Endothelial cell of umbilical vein (primary cell): ENCODE measurements at regions not wholly inside any gene's neighbourhood (a gene's known extent, or its start where the extent isn't known, plus 50 kb on each side); places are given as distances from the start of the nearest gene placed in this dataset.

Source experiments
- BruUV-seq: library from RNA; stranded (reverse); fragments of 400-500 nt; replicated peaks from 2 replicates; lab custom pipeline; 2021; lab: Mats Ljungman, UMichigan
- CTCF ChIA-PET: fragments of 300-600, 350-600 bp; sonication (Branson Sonifier 250); formaldehyde crosslinking; loops from one replicate; lab custom pipeline; 2021; ENCODE audit warnings: antibody characterized with exemption, inconsistent platforms; lab: Charles Lee
- POLR2A ChIA-PET: fragments of 300-600, 350-600 bp; sonication (Branson Sonifier 250); formaldehyde crosslinking; loops from one replicate; lab custom pipeline; 2021; ENCODE audit warnings: antibody characterized with exemption, inconsistent platforms; lab: Charles Lee
- DNase-seq: peaks from one replicate; pipeline ENCODE4 v3.0.0-alpha.2; 2011; ENCODE audit warnings: low read depth, low spot score
- FAIRE-seq: peaks from 2 replicates; lab custom pipeline; 2011; peaks lifted over from hg19 to GRCh38; lab: Jason Lieb, UNC
- H2AFZ ChIP-seq: 2 replicates; pipeline ENCODE4 v1.6.0; 2012; ENCODE audit warnings: low read depth, low read length, control low read depth, inconsistent platforms
- H3K27ac ChIP-seq: 2 replicates; pipeline ENCODE4 v1.5.1; 2011; ENCODE audit warnings: low read depth, mild to moderate bottlenecking, control low read depth, low read length, moderate library complexity; ENCODE audit not compliant: insufficient read depth
- H3K27me3 ChIP-seq, 2 experiments: 2 replicates each; pipeline versions ENCODE4 v1.6.0 to v1.6.1; 2011; ENCODE audit warnings: low read length in 2 of 2, mixed read lengths in 1 of 2; ENCODE audit not compliant: control insufficient read depth in 2 of 2, insufficient read depth in 2 of 2
- H3K36me3 ChIP-seq, 2 experiments: 2 replicates in 1 of 2; 3 replicates in 1 of 2; pipeline ENCODE4 v1.5.1; 2011; ENCODE audit warnings: low read length in 2 of 2, mild to moderate bottlenecking in 1 of 2, moderate library complexity in 1 of 2; ENCODE audit not compliant: control insufficient read depth in 2 of 2, insufficient read depth in 2 of 2; ENCODE audit errors: extremely low read depth in 1 of 2
- H3K4me1 ChIP-seq: 3 replicates; pipeline ENCODE4 v1.5.1; 2011; ENCODE audit warnings: mild to moderate bottlenecking, low read length; ENCODE audit not compliant: control insufficient read depth, insufficient read depth; ENCODE audit errors: extremely low read depth
- H3K4me2 ChIP-seq: 2 replicates; pipeline ENCODE4 v1.6.1; 2011; ENCODE audit warnings: low read length, control low read depth, mixed read lengths; ENCODE audit not compliant: insufficient read depth
- H3K4me3 ChIP-seq, 3 experiments: fragments of 200-600 bp in 1 of 3; sonication (generic), shearing (Covaris generic) in 1 of 3; replicated peaks in 1 of 3; 2 replicates each; pipeline ENCODE4 v1.5.1; 2011 to 2016; ENCODE audit warnings: control low read depth in 3 of 3, low read length in 3 of 3, mild to moderate bottlenecking in 2 of 3, inconsistent platforms in 1 of 3, low read depth in 1 of 3, moderate library complexity in 1 of 3; ENCODE audit not compliant: insufficient read depth in 1 of 3
- H3K79me2 ChIP-seq: 2 replicates; pipeline ENCODE4 v1.6.0; 2012; ENCODE audit warnings: low read length, inconsistent platforms; ENCODE audit not compliant: control insufficient read depth, insufficient read depth
- H3K9ac ChIP-seq: replicated peaks from 2 replicates; pipeline ENCODE3; 2011; ENCODE audit warnings: low read length, control low read depth; ENCODE audit not compliant: insufficient read depth; ENCODE audit errors: extremely low read depth
- H3K9me1 ChIP-seq: replicated peaks from 3 replicates; pipeline ENCODE4 v1.6.0; 2011; ENCODE audit warnings: mild to moderate bottlenecking, low read length; ENCODE audit not compliant: control insufficient read depth, insufficient read depth; ENCODE audit errors: extremely low read depth
- H3K9me3 ChIP-seq: replicated peaks from 2 replicates; pipeline ENCODE4 v1.5.1; 2012; ENCODE audit warnings: low read length, inconsistent platforms; ENCODE audit not compliant: control insufficient read depth, insufficient read depth
- H4K20me1 ChIP-seq: replicated peaks from 2 replicates; pipeline ENCODE3; 2011; ENCODE audit warnings: mild to moderate bottlenecking, low read length; ENCODE audit not compliant: control insufficient read depth, insufficient read depth; ENCODE audit errors: extremely low read depth
- EZH2 ChIP-seq: IDR thresholded peaks from 2 replicates; pipeline ENCODE4 v1.6.1; 2012; ENCODE audit warnings: borderline replicate concordance, low read depth, mild to moderate bottlenecking, moderate library complexity, low read length, inconsistent platforms; ENCODE audit not compliant: severe bottlenecking
- FOS ChIP-seq: IDR thresholded peaks from 2 replicates; pipeline ENCODE4 v1.6.1; 2011; ENCODE audit warnings: mild to moderate bottlenecking, low read length, moderate library complexity, borderline replicate concordance; ENCODE audit not compliant: insufficient read depth
- GATA2 ChIP-seq: IDR thresholded peaks from 2 replicates; pipeline ENCODE4 v1.7.0; 2011; ENCODE audit warnings: low read depth, mild to moderate bottlenecking, moderate library complexity, mixed read lengths, low read length; ENCODE audit not compliant: insufficient read length, insufficient read depth
- JUN ChIP-seq: IDR thresholded peaks from 2 replicates; pipeline ENCODE4 v1.6.1; 2011; ENCODE audit warnings: borderline replicate concordance, low read depth; ENCODE audit not compliant: insufficient read length, insufficient read depth
- MYC ChIP-seq: IDR thresholded peaks from one replicate; pipeline ENCODE4 v1.6.1; 2011; ENCODE audit warnings: mild to moderate bottlenecking, low read depth, low read length
- POLR2A ChIP-seq: IDR thresholded peaks from 2 replicates; pipeline ENCODE4 v1.6.1; 2012; ENCODE audit warnings: low read depth, mild to moderate bottlenecking, control low read depth, low read length
- dilution Hi-C: fragments of 300-500 bp; cut with MboI; formaldehyde crosslinking; loops from one replicate; pipeline ENCODE4 v1.15.0; 2019; ENCODE audit warnings: low sequenced_read_pairs; ENCODE audit not compliant: extremely low pct_ligation_motif_present
- intact Hi-C: fragments of 100-400 bp; cut with micrococcal nuclease; formaldehyde crosslinking; loops from one replicate; pipeline ENCODE4 v1.10.0; 2022
- TF ChIP-seq, protein P1 (sequence below): IDR thresholded peaks from 2 replicates; pipeline ENCODE4 v1.6.1; 2011; ENCODE audit not compliant: insufficient read depth, insufficient read length
- TF ChIP-seq, protein P2 (sequence below), 2 donors: IDR thresholded peaks; 1 replicate in 1 of 2; 2 replicates in 1 of 2; pipeline ENCODE4 v1.5.1; 2011; ENCODE audit warnings: low read length in 2 of 2, mild to moderate bottlenecking in 2 of 2, moderate library complexity in 2 of 2, control low read depth in 1 of 2, inconsistent platforms in 1 of 2, low read depth in 1 of 2; ENCODE audit not compliant: insufficient read depth in 1 of 2; ENCODE audit errors: extremely low read depth in 1 of 2

DNA sequence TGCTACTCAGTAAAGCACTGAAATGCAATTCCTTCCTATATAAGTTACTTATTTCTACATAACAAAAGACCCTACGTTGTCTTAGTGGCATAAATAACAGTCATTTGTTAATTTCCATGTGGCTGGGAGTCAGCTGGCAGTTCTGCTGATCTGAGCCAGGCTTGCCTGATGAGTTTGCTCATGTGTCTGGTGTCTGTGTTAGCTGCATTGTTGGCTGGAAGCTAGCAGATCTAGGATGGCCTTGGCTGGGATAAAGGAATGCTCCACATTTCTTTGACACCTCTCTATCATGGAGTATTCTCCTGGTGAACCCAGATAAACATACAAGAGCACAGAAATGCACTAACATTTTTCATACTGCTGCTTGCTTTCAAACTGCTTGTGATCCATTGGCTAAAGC is 264.4 kb upstream of the MON1B start:
- BruUV-seq: no TSS peak
- dilution Hi-C loops: no loop called here

DNA sequence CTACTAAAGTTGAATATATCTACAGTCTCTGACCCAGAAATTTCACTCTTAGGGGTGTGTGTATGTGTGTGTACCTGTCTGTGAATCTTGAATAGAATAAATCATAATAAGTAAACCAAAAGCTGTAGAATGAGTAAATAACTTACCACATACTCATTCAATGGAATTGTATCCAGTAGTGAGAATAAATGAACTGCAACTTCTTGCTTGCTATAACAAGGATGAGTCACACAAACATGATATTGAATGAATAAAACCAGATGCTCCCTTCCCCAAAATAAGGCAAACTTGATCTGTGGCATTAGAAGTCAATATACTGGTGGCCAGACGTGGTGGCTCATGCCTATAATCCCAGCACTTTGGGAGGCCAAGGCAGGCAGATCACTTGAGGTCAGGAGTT is 259.8 kb upstream of the MON1B start:
- FAIRE-seq (no peak), DNase-seq (no peak)
- Histone ChIP-seq H3K4me3 (no peak overlapping the region), H3K79me2 (no peaks in the 10 kb centered on the region), H3K4me2 (no peak overlapping the region), H3K9me3 (no peaks in the 10 kb centered on the region), H3K36me3 (no peaks in the 10 kb centered on the region), H3K27ac (no peak overlapping the region), H2AFZ (no peak overlapping the region), H3K9ac (no peak overlapping the region), H4K20me1 (no peaks in the 10 kb centered on the region), H3K27me3 (no peaks in the 10 kb centered on the region), H3K9me1 (no peaks in the 10 kb centered on the region), H3K4me1 (no peaks in the 10 kb centered on the region)
- no TSS peak for BruUV-seq
- intact Hi-C loops (no loop called here), dilution Hi-C loops (no loop called here)
- POLR2A ChIA-PET: no interaction called here
- CTCF ChIA-PET: no interaction called here
- no peak for TF ChIP-seq MYC
- TF ChIP-seq, protein P1, sequence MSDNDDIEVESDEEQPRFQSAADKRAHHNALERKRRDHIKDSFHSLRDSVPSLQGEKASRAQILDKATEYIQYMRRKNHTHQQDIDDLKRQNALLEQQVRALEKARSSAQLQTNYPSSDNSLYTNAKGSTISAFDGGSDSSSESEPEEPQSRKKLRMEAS: no peak
- no peak for TF ChIP-seq EZH2
- no peak for TF ChIP-seq JUN
- TF ChIP-seq GATA2: no peak
- TF ChIP-seq, protein P2, sequence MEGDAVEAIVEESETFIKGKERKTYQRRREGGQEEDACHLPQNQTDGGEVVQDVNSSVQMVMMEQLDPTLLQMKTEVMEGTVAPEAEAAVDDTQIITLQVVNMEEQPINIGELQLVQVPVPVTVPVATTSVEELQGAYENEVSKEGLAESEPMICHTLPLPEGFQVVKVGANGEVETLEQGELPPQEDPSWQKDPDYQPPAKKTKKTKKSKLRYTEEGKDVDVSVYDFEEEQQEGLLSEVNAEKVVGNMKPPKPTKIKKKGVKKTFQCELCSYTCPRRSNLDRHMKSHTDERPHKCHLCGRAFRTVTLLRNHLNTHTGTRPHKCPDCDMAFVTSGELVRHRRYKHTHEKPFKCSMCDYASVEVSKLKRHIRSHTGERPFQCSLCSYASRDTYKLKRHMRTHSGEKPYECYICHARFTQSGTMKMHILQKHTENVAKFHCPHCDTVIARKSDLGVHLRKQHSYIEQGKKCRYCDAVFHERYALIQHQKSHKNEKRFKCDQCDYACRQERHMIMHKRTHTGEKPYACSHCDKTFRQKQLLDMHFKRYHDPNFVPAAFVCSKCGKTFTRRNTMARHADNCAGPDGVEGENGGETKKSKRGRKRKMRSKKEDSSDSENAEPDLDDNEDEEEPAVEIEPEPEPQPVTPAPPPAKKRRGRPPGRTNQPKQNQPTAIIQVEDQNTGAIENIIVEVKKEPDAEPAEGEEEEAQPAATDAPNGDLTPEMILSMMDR (IDR thresholded peaks at IDR 0.05; ENCODE audit: extremely low read depth in 1 of 2, insufficient read depth in 1 of 2, low read depth in 1 of 2, low read length in 2 of 2): no peak

More for the DNA sequence above, 264.4 kb upstream of the MON1B start:
- Histone ChIP-seq H3K4me2 (no peak overlapping the region), H3K79me2 (no peaks in the 10 kb centered on the region), H4K20me1 (no peaks in the 10 kb centered on the region), H3K9me1 (no peaks in the 10 kb centered on the region), H3K4me1 (no peaks in the 10 kb centered on the region), H3K4me3 (no peak overlapping the region), H3K27me3 (no peaks in the 10 kb centered on the region), H3K36me3 (no peaks in the 10 kb centered on the region), H2AFZ (no peak overlapping the region), H3K27ac (no peak overlapping the region), H3K9ac (no peak overlapping the region), H3K9me3 (no peaks in the 10 kb centered on the region)
- no peak for FAIRE-seq
- TF ChIP-seq JUN (no peak), FOS (no peak), POLR2A (no peak)
- TF ChIP-seq, protein P2 (IDR thresholded peaks at IDR 0.05; ENCODE audit: extremely low read depth in 1 of 2, insufficient read depth in 1 of 2, low read depth in 1 of 2, low read length in 2 of 2): no peak
- TF ChIP-seq, protein P1: no peak
- DNase-seq: no peak
- ChIA-PET CTCF (no interaction called here), POLR2A (no interaction called here)
- intact Hi-C loops: no loop called here
